SH-SY5Y (cell line): ENCODE measurements at regions not wholly inside any gene's neighbourhood (a gene's known extent, or its start where the extent isn't known, plus 50 kb on each side); places are given as distances from the start of the nearest gene placed in this dataset.

Source experiments
- GATA2 ChIP-seq: IDR thresholded peaks from 2 replicates; pipeline ENCODE4 v1.6.1; 2011; ENCODE audit warnings: mild to moderate bottlenecking, low read depth, low read length
- GATA3 ChIP-seq: IDR thresholded peaks from 2 replicates; pipeline ENCODE4 v1.6.1; 2011; ENCODE audit warnings: low read depth, mild to moderate bottlenecking, low read length, moderate library complexity

GRCh38 chr1:91091812-91092211 lies 70.0 kb upstream of the ZNF644 start:
- TF ChIP-seq GATA2 = no peak
- TF ChIP-seq GATA3 = no peak
